Suprapubic skin (tissue), 4 donors: ENCODE measurements at regions not wholly inside any gene's neighbourhood (a gene's known extent, or its start where the extent isn't known, plus 50 kb on each side); places are given as distances from the start of the nearest gene placed in this dataset.

ENCODE experiments used
- DNase-seq, 2 donors: peaks; one replicate each; pipeline ENCODE4 v3.0.0-alpha.2; 2019; ENCODE audit warnings: low spot score in 2 of 2
- H3K27ac ChIP-seq: fragments of 200-600 bp; sonication (generic); one replicate; pipeline ENCODE4 v1.5.1; 2019
- H3K27me3 ChIP-seq: fragments of 200-600 bp; sonication (generic); one replicate; pipeline ENCODE4 v1.5.1; 2019
- H3K36me3 ChIP-seq: fragments of 200-600 bp; sonication (generic); one replicate; pipeline ENCODE4 v1.5.1; 2019
- H3K4me1 ChIP-seq: fragments of 200-600 bp; sonication (generic); one replicate; pipeline ENCODE4 v1.5.1; 2019
- H3K4me3 ChIP-seq: fragments of 200-600 bp; sonication (generic); one replicate; pipeline ENCODE4 v1.5.1; 2019; ENCODE audit warnings: mild to moderate bottlenecking
- H3K9me3 ChIP-seq: fragments of 200-600 bp; sonication (generic); one replicate; pipeline ENCODE4 v1.5.1; 2019
- EP300 ChIP-seq: sonication (generic); formaldehyde crosslinking; IDR thresholded peaks from one replicate; pipeline ENCODE4 v1.6.1; 2017; ENCODE audit warnings: antibody characterized with exemption
- POLR2A ChIP-seq, 2 donors: fragments of 450-650 bp; IDR thresholded peaks; one replicate each; pipeline ENCODE4 v1.6.1; 2017; ENCODE audit warnings: antibody characterized with exemption in 2 of 2, mild to moderate bottlenecking in 2 of 2, moderate library complexity in 2 of 2
- POLR2AphosphoS5 ChIP-seq, 3 donors: sonication (generic); formaldehyde crosslinking; IDR thresholded peaks; one replicate each; pipeline ENCODE4 v1.6.1; 2017; ENCODE audit warnings: antibody characterized with exemption in 3 of 3
- WGBS: methylation state at CpG from one replicate; pipeline ENCODE4 v1.1.5; 2018; 5-methylcytosine and 5-hydroxymethylcytosine counted together
- TF ChIP-seq, protein P1 (sequence below), 2 donors: fragments of 200-600 bp in 1 of 2; fragments of 450-650 bp in 1 of 2; sonication (generic) in 1 of 2; IDR thresholded peaks; one replicate each; pipeline ENCODE4 v1.5.1; 2016 to 2019; ENCODE audit warnings: antibody characterized with exemption in 2 of 2, mild to moderate bottlenecking in 1 of 2, moderate library complexity in 1 of 2

DNA sequence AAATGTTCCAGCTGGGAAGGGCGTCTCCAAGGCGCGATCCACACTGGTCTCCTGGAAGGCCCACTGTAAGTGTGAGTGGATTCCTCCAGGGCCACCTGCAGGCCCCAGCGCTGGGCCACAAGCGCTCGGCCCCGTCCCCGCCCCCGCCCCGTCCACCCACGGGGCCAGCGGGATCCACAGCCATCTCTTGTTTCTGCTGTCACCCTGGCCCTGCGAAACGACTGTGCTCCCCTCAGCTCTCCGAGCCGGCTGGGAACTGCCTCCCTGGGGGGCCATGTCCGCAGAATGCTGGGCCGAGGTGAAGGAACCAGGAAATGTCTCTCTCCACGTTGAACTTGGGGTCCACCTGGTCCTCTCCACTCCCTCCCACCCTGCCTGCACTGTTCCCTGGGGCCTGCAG is 1955.2 kb downstream of the TP53TG3F start:
- H3K4me3 ChIP-seq = no peak overlapping the region
- no peaks in the 10 kb centered on the region for H3K9me3 ChIP-seq
- TF ChIP-seq, protein P1, sequence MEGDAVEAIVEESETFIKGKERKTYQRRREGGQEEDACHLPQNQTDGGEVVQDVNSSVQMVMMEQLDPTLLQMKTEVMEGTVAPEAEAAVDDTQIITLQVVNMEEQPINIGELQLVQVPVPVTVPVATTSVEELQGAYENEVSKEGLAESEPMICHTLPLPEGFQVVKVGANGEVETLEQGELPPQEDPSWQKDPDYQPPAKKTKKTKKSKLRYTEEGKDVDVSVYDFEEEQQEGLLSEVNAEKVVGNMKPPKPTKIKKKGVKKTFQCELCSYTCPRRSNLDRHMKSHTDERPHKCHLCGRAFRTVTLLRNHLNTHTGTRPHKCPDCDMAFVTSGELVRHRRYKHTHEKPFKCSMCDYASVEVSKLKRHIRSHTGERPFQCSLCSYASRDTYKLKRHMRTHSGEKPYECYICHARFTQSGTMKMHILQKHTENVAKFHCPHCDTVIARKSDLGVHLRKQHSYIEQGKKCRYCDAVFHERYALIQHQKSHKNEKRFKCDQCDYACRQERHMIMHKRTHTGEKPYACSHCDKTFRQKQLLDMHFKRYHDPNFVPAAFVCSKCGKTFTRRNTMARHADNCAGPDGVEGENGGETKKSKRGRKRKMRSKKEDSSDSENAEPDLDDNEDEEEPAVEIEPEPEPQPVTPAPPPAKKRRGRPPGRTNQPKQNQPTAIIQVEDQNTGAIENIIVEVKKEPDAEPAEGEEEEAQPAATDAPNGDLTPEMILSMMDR (IDR thresholded peaks at IDR 0.05) = no peak
- TF ChIP-seq POLR2AphosphoS5 (IDR thresholded peaks at IDR 0.05) (no peak), EP300 (no peak), POLR2A (IDR thresholded peaks at IDR 0.05) (no peak)
- H3K4me1 ChIP-seq = no peaks in the 10 kb centered on the region
- H3K36me3 ChIP-seq = no peaks in the 10 kb centered on the region
- DNase-seq = no peak
- 88% methylated on average over 15 of the region's 19 CpGs for WGBS
- H3K27ac ChIP-seq = no peak overlapping the region
- no peaks in the 10 kb centered on the region for H3K27me3 ChIP-seq

DNA sequence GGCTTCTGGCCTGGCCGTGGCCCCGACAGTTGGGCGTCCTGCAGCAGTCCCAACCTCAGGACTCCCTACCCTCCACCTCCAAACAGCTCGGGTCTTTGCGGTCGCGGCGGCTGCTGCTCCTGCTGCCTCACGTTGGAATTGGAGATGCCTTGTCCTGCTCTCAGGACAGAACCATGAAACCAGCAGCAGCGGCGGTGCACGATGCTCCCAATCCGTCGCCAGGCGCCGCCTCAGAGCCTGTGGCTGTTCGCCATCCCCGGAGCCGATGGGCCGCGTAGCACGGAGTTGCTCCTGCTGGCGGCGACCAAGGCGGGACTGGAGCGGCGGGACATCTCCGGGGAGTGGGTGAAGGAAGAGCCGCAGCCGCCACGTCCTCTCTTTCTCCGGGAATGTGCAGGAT is 1965.9 kb downstream of the TP53TG3F start:
- 47% methylated on average over 31 of the region's 32 CpGs for WGBS
- TF ChIP-seq POLR2A (IDR thresholded peaks at IDR 0.05) = no peak
- TF ChIP-seq EP300 = no peak
- no peak for TF ChIP-seq POLR2AphosphoS5 (IDR thresholded peaks at IDR 0.05)
- TF ChIP-seq, protein P1 (IDR thresholded peaks at IDR 0.05) = no peak
- no peaks in the 10 kb centered on the region for H3K9me3 ChIP-seq
- no peak for DNase-seq
- H3K4me3 ChIP-seq = no peak overlapping the region
- H3K4me1 ChIP-seq = no peaks in the 10 kb centered on the region
- no peaks in the 10 kb centered on the region for H3K27me3 ChIP-seq
- no peak overlapping the region for H3K27ac ChIP-seq
- no peaks in the 10 kb centered on the region for H3K36me3 ChIP-seq

DNA sequence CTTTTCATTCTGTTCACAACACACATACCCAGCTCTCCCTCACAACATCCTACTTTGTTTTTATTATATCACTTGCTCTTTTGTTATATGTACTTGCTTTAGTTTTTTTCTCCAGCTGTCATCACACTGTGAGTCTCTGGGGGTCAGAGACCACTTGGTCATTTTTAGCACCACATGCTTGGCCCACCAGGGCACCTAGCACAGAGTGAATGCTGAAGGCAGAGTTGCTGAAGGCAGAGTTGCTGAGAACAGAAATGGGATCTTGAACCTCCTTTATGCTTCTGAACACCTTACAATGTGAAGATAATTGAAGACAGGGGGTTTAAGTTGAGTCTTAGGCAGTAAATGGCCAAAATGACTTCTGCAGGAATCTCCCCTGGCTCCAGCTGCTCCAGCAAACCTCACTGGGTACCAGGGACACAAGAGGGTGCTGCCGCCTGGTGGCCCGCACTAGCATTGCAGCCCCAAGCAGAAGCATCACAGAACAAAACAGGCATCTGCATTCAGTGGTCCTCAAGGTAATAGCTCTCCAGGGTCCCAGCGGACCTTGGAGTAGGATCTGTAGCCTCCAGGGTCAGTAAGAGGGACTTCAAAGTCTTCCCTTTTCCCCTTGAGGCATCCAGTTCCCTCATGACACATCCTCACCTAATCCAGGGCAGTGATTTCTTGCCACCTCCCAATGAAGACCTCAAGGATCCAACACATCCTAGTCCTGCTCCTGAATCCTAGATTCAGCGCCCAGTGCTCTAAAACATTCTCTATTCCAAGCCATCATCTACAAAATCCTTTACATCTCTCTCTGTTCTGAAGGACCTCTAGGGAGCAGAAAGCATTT is 1972.6 kb downstream of the TP53TG3F start:
- no peak overlapping the region for H3K4me3 ChIP-seq
- no peak for DNase-seq
- no peak overlapping the region for H3K27ac ChIP-seq
- no peaks in the 10 kb centered on the region for H3K4me1 ChIP-seq
- peaks cover 3% of the 10 kb centered on the region for H3K9me3 ChIP-seq
- H3K27me3 ChIP-seq = no peaks in the 10 kb centered on the region
- H3K36me3 ChIP-seq = no peaks in the 10 kb centered on the region
- no peak for TF ChIP-seq POLR2A (IDR thresholded peaks at IDR 0.05)
- no peak for TF ChIP-seq POLR2AphosphoS5 (IDR thresholded peaks at IDR 0.05)
- TF ChIP-seq EP300 = no peak
- TF ChIP-seq, protein P1 (IDR thresholded peaks at IDR 0.05) = peak in 1 of 2 donors; percentile 69
- WGBS = 8% methylated on average over 1 of the region's 4 CpGs

DNA sequence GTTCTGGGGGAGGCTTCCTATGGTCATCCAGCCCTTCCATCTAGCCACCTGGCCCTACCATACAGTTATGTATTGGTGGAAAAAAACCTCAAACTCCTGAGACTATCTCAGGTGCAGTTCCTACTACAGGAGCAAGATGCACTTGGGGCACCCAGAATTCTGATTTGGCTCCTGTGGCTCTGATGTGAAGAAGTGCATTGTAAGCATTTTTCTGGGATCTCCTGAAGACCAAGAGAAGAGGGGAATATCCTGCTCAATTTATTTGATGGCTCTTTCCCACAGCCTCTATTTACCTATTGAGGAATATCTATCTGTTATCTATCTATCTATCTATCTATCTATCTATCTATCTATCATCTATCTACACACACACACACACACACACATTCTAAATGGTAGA is 1981.5 kb downstream of the TP53TG3F start:
- H3K27me3 ChIP-seq = no peaks in the 10 kb centered on the region
- no peak for DNase-seq
- no peaks in the 10 kb centered on the region for H3K36me3 ChIP-seq
- H3K4me1 ChIP-seq = no peaks in the 10 kb centered on the region
- no peak overlapping the region for H3K4me3 ChIP-seq
- no peak overlapping the region for H3K27ac ChIP-seq
- H3K9me3 ChIP-seq = no peaks in the 10 kb centered on the region
- TF ChIP-seq POLR2A (IDR thresholded peaks at IDR 0.05) = no peak
- TF ChIP-seq POLR2AphosphoS5 (IDR thresholded peaks at IDR 0.05) = no peak
- no peak for TF ChIP-seq EP300
- TF ChIP-seq, protein P1 (IDR thresholded peaks at IDR 0.05) = no peak

DNA sequence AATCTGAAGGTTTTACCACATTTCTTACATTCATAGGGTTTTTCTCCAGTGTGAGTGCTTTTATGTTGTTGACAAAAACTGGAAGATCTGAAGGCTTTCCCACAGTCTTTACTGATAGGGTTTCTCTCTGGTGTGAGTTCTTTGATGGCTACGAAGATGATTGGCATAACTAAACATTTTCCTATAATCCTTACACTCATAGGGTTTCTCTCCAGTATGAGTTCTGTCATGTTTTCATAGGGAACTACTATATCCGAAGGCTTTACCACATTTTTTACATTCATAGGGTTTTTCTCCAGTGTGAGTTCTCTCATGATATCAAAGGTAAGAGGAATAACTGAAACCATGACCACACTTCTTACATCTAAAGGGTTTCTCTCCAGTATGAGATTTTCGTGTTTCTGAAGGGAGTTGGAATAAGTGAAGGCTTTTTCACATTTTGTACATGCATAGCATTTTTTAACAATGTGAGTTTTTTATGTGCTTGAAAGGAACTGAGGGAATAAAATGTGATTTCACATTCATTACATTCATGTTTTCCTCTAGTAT is 1987.7 kb downstream of the TP53TG3F start:
- Histone ChIP-seq H3K36me3 (no peaks in the 10 kb centered on the region), H3K27ac (no peak overlapping the region), H3K9me3 (peaks cover 23% of the 10 kb centered on the region), H3K4me1 (no peaks in the 10 kb centered on the region), H3K4me3 (no peak overlapping the region), H3K27me3 (no peaks in the 10 kb centered on the region)
- 49% methylated on average over 3 of the region's 3 CpGs for WGBS
- TF ChIP-seq EP300 (no peak), POLR2AphosphoS5 (IDR thresholded peaks at IDR 0.05) (no peak), POLR2A (IDR thresholded peaks at IDR 0.05) (no peak)
- TF ChIP-seq, protein P1 (IDR thresholded peaks at IDR 0.05) = no peak
- no peak for DNase-seq
